ENCODE measurements at regions not wholly inside any gene's neighbourhood (a gene's known extent, or its start where the extent isn't known, plus 50 kb on each side); places are given as distances from the start of the nearest gene placed in this dataset.

GRCh38 chr2:42976351-42976750 is 184.0 kb upstream of the HAAO start:
- TF ChIP-seq MAX (IDR thresholded peaks at IDR 0.05) (no peak), YY1 (IDR thresholded peaks at IDR 0.05; ENCODE audit: low read depth) (no peak), RAD21 (IDR thresholded peaks at IDR 0.05; ENCODE audit: low read depth) (no peak), TEAD4 (IDR thresholded peaks at IDR 0.05) (no peak), ZBTB7A (IDR thresholded peaks at IDR 0.05; ENCODE audit: low read depth) (no peak), USF1 (IDR thresholded peaks at IDR 0.05) (no peak), EP300 (IDR thresholded peaks at IDR 0.05; ENCODE audit: borderline replicate concordance) (no peak), REST (IDR thresholded peaks at IDR 0.05; ENCODE audit: low read depth) (no peak), NFIC (IDR thresholded peaks at IDR 0.05) (no peak), CREB1 (IDR thresholded peaks at IDR 0.05; ENCODE audit: low read depth) (no peak), CEBPB (IDR thresholded peaks at IDR 0.05) (no peak), EGR1 (IDR thresholded peaks at IDR 0.05) (no peak)

Measured in Ishikawa (cell line).